ACC112 (cell line): ENCODE measurements at regions not wholly inside any gene's neighbourhood (a gene's known extent, or its start where the extent isn't known, plus 50 kb on each side); places are given as distances from the start of the nearest gene placed in this dataset.

ENCODE experiments used
- H2AFZ ChIP-seq: fragments of 200-600 bp; sonication (generic); one replicate; pipeline ENCODE4 v1.6.0; 2017; ENCODE audit warnings: antibody characterized with exemption, low read length; ENCODE audit not compliant: unreplicated experiment
- H3K27ac ChIP-seq: fragments of 200-600 bp; sonication (generic); 2 replicates; pipeline ENCODE4 v1.5.1; 2014; ENCODE audit warnings: low read depth, mild to moderate bottlenecking, antibody characterized with exemption, low read length, moderate library complexity
- H3K27me3 ChIP-seq: fragments of 200-600 bp; sonication (generic); 2 replicates; pipeline ENCODE4 v1.6.1; 2014; ENCODE audit warnings: mild to moderate bottlenecking, antibody characterized with exemption, low read length, moderate library complexity, mixed read lengths; ENCODE audit not compliant: insufficient read depth
- H3K36me3 ChIP-seq: fragments of 200-600 bp; sonication (generic); 2 replicates; pipeline ENCODE4 v1.6.1; 2016; ENCODE audit warnings: mild to moderate bottlenecking, antibody characterized with exemption, low read length, moderate library complexity, mixed read lengths; ENCODE audit not compliant: insufficient read depth
- H3K4me1 ChIP-seq: fragments of 200-600 bp; sonication (generic); one replicate; pipeline ENCODE4 v1.6.1; 2016; ENCODE audit warnings: low read length, mixed read lengths; ENCODE audit not compliant: insufficient read depth, unreplicated experiment, control insufficient read depth
- H3K4me3 ChIP-seq: fragments of 200-600 bp; sonication (generic); 2 replicates; pipeline ENCODE4 v1.5.1; 2014; ENCODE audit warnings: mild to moderate bottlenecking, low read depth, low read length
- H3K79me2 ChIP-seq: fragments of 200-600 bp; sonication (generic); one replicate; pipeline ENCODE4 v1.6.0; 2016; ENCODE audit warnings: low read length; ENCODE audit not compliant: control insufficient read depth, unreplicated experiment, insufficient read depth

- no peak overlapping the region for H2AFZ ChIP-seq
- no peak overlapping the region for H3K27ac ChIP-seq
- H3K79me2 ChIP-seq: no peaks in the 10 kb centered on the region
- H3K36me3 ChIP-seq: no peaks in the 10 kb centered on the region
- H3K27me3 ChIP-seq: no peaks in the 10 kb centered on the region
- no peak overlapping the region for H3K4me3 ChIP-seq
- H3K4me1 ChIP-seq: peaks cover 30% of the 10 kb centered on the region
Measured at GRCh38 chr12:42759622-42760273, 170.2 kb upstream of the PRICKLE1 start.

DNA sequence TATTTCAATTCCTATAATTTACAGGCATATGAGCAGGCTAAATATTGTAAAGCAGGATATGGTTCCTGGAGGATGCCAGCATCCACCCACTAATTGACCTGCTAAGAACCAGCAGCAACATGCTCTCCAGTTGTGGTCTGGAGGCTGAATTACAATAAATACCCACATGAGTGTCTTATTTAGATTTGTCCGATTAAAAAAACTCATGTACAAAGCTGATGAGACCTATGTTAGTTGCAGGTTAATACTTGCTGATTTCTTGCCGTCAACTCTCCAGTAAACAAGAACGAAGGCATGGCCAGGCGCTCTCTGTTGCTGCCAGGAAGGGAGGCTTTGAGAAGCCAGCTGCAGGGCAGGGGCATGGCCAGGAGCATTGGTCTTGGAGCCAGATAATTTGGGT, 169.3 kb upstream of the PRICKLE1 start:
- Histone ChIP-seq H2AFZ (no peak overlapping the region), H3K27ac (no peak overlapping the region), H3K27me3 (no peaks in the 10 kb centered on the region), H3K4me1 (peaks cover 30% of the 10 kb centered on the region), H3K36me3 (no peaks in the 10 kb centered on the region), H3K4me3 (no peak overlapping the region), H3K79me2 (no peaks in the 10 kb centered on the region)

- Histone ChIP-seq H3K27ac (no peak overlapping the region), H3K79me2 (no peaks in the 10 kb centered on the region), H3K27me3 (no peaks in the 10 kb centered on the region), H3K36me3 (no peaks in the 10 kb centered on the region), H2AFZ (no peak overlapping the region), H3K4me3 (no peak overlapping the region), H3K4me1 (peaks cover 30% of the 10 kb centered on the region)
Measured at GRCh38 chr12:42757624-42758119, 168.1 kb upstream of the PRICKLE1 start.

- Histone ChIP-seq H3K4me3 (no peak overlapping the region), H3K27ac (no peak overlapping the region), H3K36me3 (no peaks in the 10 kb centered on the region), H3K27me3 (no peaks in the 10 kb centered on the region), H3K4me1 (peaks cover 30% of the 10 kb centered on the region), H3K79me2 (no peaks in the 10 kb centered on the region), H2AFZ (no peak overlapping the region)
Measured at GRCh38 chr12:42756841-42757623, 167.5 kb upstream of the PRICKLE1 start.

DNA sequence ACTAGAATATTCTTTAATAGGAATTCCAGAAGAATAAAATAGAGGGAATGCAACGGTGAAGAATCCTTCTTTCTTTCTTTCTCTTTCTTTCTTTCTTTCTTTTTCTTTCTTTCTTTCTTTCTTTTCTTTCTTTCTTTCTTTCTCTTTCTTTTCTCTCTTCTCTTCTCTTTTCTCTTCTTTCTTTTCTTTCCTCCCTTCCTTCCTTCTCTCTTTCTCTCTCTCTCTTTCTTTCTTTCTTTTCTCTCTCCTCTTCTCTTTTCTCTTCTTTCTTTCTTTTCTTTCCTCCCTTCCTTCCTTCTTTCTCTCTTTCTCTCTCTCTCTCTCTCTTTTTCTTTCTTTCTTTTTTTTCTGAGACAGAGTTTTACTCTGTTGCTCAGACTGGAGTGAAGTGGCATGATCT, 160.8 kb upstream of the PRICKLE1 start:
- no peak overlapping the region for H2AFZ ChIP-seq
- H3K27me3 ChIP-seq: no peaks in the 10 kb centered on the region
- no peak overlapping the region for H3K27ac ChIP-seq
- no peak overlapping the region for H3K4me3 ChIP-seq
- H3K36me3 ChIP-seq: no peaks in the 10 kb centered on the region
- H3K4me1 ChIP-seq: no peaks in the 10 kb centered on the region
- no peaks in the 10 kb centered on the region for H3K79me2 ChIP-seq

- Histone ChIP-seq H3K4me3 (no peak overlapping the region), H3K4me1 (no peaks in the 10 kb centered on the region), H3K36me3 (no peaks in the 10 kb centered on the region), H3K79me2 (no peaks in the 10 kb centered on the region), H3K27me3 (no peaks in the 10 kb centered on the region), H3K27ac (no peak overlapping the region), H2AFZ (no peak overlapping the region)
Measured at GRCh38 chr12:42749239-42749638, 159.7 kb upstream of the PRICKLE1 start.

DNA sequence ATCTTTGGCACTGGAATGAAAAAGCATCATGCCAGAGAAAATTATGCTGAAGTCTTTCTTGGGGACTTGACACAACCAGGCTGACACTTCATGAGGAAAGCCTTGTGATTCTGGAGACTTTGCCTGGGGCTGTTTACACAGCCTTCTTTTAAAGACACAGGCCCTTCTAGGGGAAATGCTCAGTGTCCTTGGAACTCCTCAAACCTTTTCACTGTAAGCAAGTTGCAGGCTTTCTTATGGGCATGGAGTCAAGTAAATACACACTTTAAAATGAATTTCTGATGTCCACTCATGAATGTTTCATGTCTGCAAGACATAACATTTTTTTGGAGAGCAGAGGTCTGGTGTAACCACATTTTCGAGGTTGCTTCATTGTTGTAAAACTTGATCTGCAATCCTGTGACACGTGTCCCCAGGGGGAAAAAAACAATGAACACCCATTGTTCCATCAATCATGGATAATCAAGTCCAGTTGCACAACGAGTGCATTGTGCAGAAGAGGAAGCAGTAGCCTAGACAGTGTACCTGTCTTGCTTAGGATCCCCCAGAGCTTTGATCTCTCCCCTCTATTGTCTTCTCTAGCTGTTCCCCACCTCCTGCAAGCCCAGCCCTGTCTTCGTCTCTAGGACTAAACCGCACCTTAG, 155.1 kb upstream of the PRICKLE1 start:
- Histone ChIP-seq H3K36me3 (no peaks in the 10 kb centered on the region), H3K27ac (no peak overlapping the region), H3K4me3 (no peak overlapping the region), H2AFZ (no peak overlapping the region), H3K4me1 (peaks cover 12% of the 10 kb centered on the region), H3K27me3 (no peaks in the 10 kb centered on the region), H3K79me2 (no peaks in the 10 kb centered on the region)

- 0 out of 2 replicates have a peak, but pooled peaks cover 3% of the 10 kb centered on the region for H3K27me3 ChIP-seq
- no peaks in the 10 kb centered on the region for H3K36me3 ChIP-seq
- H3K4me1 ChIP-seq: peaks cover 12% of the 10 kb centered on the region
- no peak overlapping the region for H3K4me3 ChIP-seq
- H3K79me2 ChIP-seq: no peaks in the 10 kb centered on the region
- H3K27ac ChIP-seq: no peak overlapping the region
- H2AFZ ChIP-seq: no peak overlapping the region
Measured at GRCh38 chr12:42742716-42743115, 153.2 kb upstream of the PRICKLE1 start.

DNA sequence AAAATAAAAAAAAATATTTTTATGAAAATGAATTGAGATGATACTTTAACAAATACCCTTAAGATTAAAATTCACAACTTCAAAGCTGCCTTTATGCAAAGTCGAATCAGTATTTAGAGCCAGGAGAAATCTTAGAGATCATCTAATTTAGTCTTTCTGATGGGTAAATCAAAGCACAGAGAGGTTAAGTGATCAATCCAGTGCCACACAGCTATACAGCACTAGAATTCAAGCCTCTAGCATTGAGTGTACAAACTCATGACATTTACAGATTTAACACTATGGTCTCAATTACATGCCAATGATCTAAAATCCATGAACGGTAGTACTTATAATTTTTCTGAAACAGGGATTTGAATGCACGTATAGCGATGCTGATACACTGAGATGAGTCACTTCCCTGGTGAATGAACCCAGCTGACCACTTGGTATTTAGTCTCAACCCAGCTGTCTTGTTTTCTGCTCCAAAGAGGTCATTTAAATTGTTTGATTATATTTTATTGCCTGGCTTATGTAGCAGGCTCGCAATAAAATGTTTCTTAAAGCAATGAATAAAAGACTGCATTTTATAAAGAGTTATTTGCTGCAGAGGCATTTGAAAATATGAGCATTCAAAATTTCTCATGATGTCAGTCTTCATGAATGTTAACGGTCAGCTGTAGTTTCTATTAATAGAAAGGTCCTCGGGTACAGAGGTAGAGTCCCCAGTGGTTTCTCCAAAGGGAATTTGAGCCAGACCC, 152.4 kb upstream of the PRICKLE1 start:
- no peaks in the 10 kb centered on the region for H3K79me2 ChIP-seq
- no peak overlapping the region for H3K4me3 ChIP-seq
- no peak overlapping the region for H3K27ac ChIP-seq

DNA sequence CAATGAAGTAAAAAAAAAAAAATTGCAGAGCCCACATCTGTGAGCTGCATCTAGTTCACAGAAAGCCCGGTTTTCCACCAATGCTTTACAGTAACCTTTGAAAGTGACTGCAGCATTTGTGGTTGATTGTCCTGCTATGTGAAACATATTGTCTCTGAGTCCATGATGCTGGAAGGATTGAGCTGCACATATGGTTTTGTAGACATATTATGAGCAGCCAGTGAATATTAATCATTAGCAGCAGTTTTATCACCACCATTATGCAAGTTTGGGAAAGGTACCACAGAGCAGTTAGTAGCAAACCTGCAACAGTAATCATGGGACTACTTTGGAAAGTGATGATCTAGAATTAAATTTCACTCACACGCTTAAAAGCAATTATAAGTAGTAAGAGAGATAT, 151.5 kb upstream of the PRICKLE1 start:
- Histone ChIP-seq H2AFZ (no peak overlapping the region), H3K36me3 (no peaks in the 10 kb centered on the region), H3K4me1 (peaks cover 12% of the 10 kb centered on the region), H3K79me2 (no peaks in the 10 kb centered on the region), H3K27me3 (peaks cover 11% of the 10 kb centered on the region), H3K27ac (no peak overlapping the region), H3K4me3 (no peak overlapping the region)

More for the DNA sequence above, 152.4 kb upstream of the PRICKLE1 start:
- Histone ChIP-seq H3K27me3 (0 out of 2 replicates have a peak, but pooled peaks cover 5% of the 10 kb centered on the region), H3K36me3 (no peaks in the 10 kb centered on the region), H3K4me1 (peaks cover 12% of the 10 kb centered on the region), H2AFZ (no peak overlapping the region)
